NOMO-1 treated with dmso at 0.1 percent for 144 hours (cell line): ENCODE measurements at regions not wholly inside any gene's neighbourhood (a gene's known extent, or its start where the extent isn't known, plus 50 kb on each side); places are given as distances from the start of the nearest gene placed in this dataset.
"Not testable (repeated sequence)": the region's sequence is repeated elsewhere in the genome, so short reads cannot be mapped to it uniquely, and the experiment has no call there.

Source experiments
- DNase-seq: peaks from one replicate; lab custom pipeline; 2025; ENCODE audit not compliant: unreplicated experiment; lab: John Stamatoyannopoulos, UW

GRCh38 chr10:60523371-60523770 is 133.7 kb upstream of the ANK3 start:
- DNase-seq: not testable (repeated sequence)

GRCh38 chr10:60522617-60523016 is 132.9 kb upstream of the ANK3 start:
- DNase-seq: no peak

- DNase-seq: no peak
These were observed 132.3 kb upstream of the ANK3 start for GRCh38 chr10:60521974-60522405.

GRCh38 chr10:60518745-60519144 is 129.1 kb upstream of the ANK3 start:
- no peak for DNase-seq

- no peak for DNase-seq
These were observed 128.1 kb upstream of the ANK3 start for GRCh38 chr10:60517805-60518204.

- DNase-seq: no peak
These were observed 123.6 kb upstream of the ANK3 start for GRCh38 chr10:60513281-60513680.

GRCh38 chr10:60511477-60512229 is 122.0 kb upstream of the ANK3 start:
- no peak for DNase-seq

- DNase-seq: no peak
These were observed 119.2 kb upstream of the ANK3 start for GRCh38 chr10:60508831-60509230.

- no peak for DNase-seq
These were observed 118.4 kb upstream of the ANK3 start for GRCh38 chr10:60508037-60508436.

GRCh38 chr10:60502621-60503020 is 112.9 kb upstream of the ANK3 start:
- DNase-seq: no peak

- no peak for DNase-seq
These were observed 109.3 kb upstream of the ANK3 start for GRCh38 chr10:60498985-60499384.

- no peak for DNase-seq
These were observed 107.7 kb upstream of the ANK3 start for GRCh38 chr10:60497364-60497763.

- no peak for DNase-seq
These were observed 106.5 kb upstream of the ANK3 start for GRCh38 chr10:60496181-60496580.

GRCh38 chr10:60495338-60496055 is 105.8 kb upstream of the ANK3 start:
- no peak for DNase-seq

- no peak for DNase-seq
These were observed 105.1 kb upstream of the ANK3 start for GRCh38 chr10:60494774-60495173.

- no peak for DNase-seq
These were observed 101.5 kb upstream of the ANK3 start for GRCh38 chr10:60491162-60491561.

GRCh38 chr10:60490013-60490412 is 100.3 kb upstream of the ANK3 start:
- no peak for DNase-seq

GRCh38 chr10:60488111-60488669 is 98.5 kb upstream of the ANK3 start:
- DNase-seq: no peak

GRCh38 chr10:60487543-60487942 is 97.9 kb upstream of the ANK3 start:
- no peak for DNase-seq

- DNase-seq: no peak
These were observed 95.3 kb upstream of the ANK3 start for GRCh38 chr10:60485025-60485424.

GRCh38 chr10:60480865-60481563 is 91.3 kb upstream of the ANK3 start:
- no peak for DNase-seq
